Dedifferentiated amniotic fluid mesenchymal stem cell (primary cell): ENCODE measurements at regions not wholly inside any gene's neighbourhood (a gene's known extent, or its start where the extent isn't known, plus 50 kb on each side); places are given as distances from the start of the nearest gene placed in this dataset.
"Not testable (repeated sequence)": the region's sequence is repeated elsewhere in the genome, so short reads cannot be mapped to it uniquely, and the experiment has no call there.

Source experiments
- DNase-seq: peaks from one replicate; pipeline ENCODE4 v3.0.0-alpha.2; 2016; ENCODE audit errors: extremely low spot score

- DNase-seq, result peak; percentile 80
Observed at GRCh38 chr6:140001821-140002341, 627.4 kb upstream of the CITED2 start.

GRCh38 chr6:140001005-140001404, 626.6 kb upstream of the CITED2 start:
- DNase-seq, result no peak

- not testable (repeated sequence) for DNase-seq
Observed at GRCh38 chr6:139999661-140000060, 625.2 kb upstream of the CITED2 start.

GRCh38 chr6:139998478-139998877, 624.0 kb upstream of the CITED2 start:
- DNase-seq, result not testable (repeated sequence)

GRCh38 chr6:139996253-139996834, 621.9 kb upstream of the CITED2 start:
- no peak for DNase-seq

GRCh38 chr6:139994998-139995397, 620.5 kb upstream of the CITED2 start:
- no peak for DNase-seq

GRCh38 chr6:139990856-139991465, 616.5 kb upstream of the CITED2 start:
- peak; percentile 55 for DNase-seq

- DNase-seq, result no peak
Observed at GRCh38 chr6:139990026-139990686, 615.7 kb upstream of the CITED2 start.

GRCh38 chr6:139988685-139989084, 614.2 kb upstream of the CITED2 start:
- no peak for DNase-seq

- no peak for DNase-seq
Observed at GRCh38 chr6:139987091-139987490, 612.6 kb upstream of the CITED2 start.

GRCh38 chr6:139985236-139985815, 610.9 kb upstream of the CITED2 start:
- no peak for DNase-seq

- no peak for DNase-seq
Observed at GRCh38 chr6:139984317-139984716, 609.9 kb upstream of the CITED2 start.

- DNase-seq, result no peak
Observed at GRCh38 chr6:139983555-139984276, 609.3 kb upstream of the CITED2 start.

- DNase-seq, result peak; percentile 67
Observed at GRCh38 chr6:139982652-139983295, 608.3 kb upstream of the CITED2 start.

GRCh38 chr6:139982195-139982594, 607.7 kb upstream of the CITED2 start:
- peak; percentile 37 for DNase-seq

- DNase-seq, result peak; percentile 52
Observed at GRCh38 chr6:139981768-139982181, 607.3 kb upstream of the CITED2 start.

GRCh38 chr6:139981066-139981624, 606.7 kb upstream of the CITED2 start:
- DNase-seq, result no peak

GRCh38 chr6:139980631-139981030, 606.2 kb upstream of the CITED2 start:
- DNase-seq, result peak; percentile 65

GRCh38 chr6:139979021-139979725, 604.7 kb upstream of the CITED2 start:
- peak; percentile 89 for DNase-seq

GRCh38 chr6:139977887-139978332, 603.5 kb upstream of the CITED2 start:
- peak; percentile 74 for DNase-seq
